H9 (cell line): ENCODE measurements at regions not wholly inside any gene's neighbourhood (a gene's known extent, or its start where the extent isn't known, plus 50 kb on each side); places are given as distances from the start of the nearest gene placed in this dataset.

Experiments used
- DNase-seq: peaks from one replicate; pipeline ENCODE4 v3.0.0-alpha.2; 2017
- H2AFZ ChIP-seq: one replicate; pipeline ENCODE4 v1.6.1; 2013; ENCODE audit warnings: mild to moderate bottlenecking, low read length, control low read depth, moderate library complexity
- H2AK5ac ChIP-seq: 2 replicates; pipeline ENCODE4 v1.6.1; 2013; ENCODE audit warnings: low read length, control low read depth, mixed read lengths; ENCODE audit not compliant: insufficient read length
- H2BK120ac ChIP-seq: one replicate; pipeline ENCODE4 v1.6.1; 2013; ENCODE audit warnings: low read depth, mild to moderate bottlenecking, low read length, control low read depth, inconsistent platforms; ENCODE audit not compliant: poor library complexity, severe bottlenecking
- H2BK12ac ChIP-seq: 2 replicates; pipeline ENCODE4 v1.6.1; 2013; ENCODE audit warnings: low read length, control low read depth, mixed read lengths, low read depth; ENCODE audit not compliant: insufficient read length
- H2BK15ac ChIP-seq: 2 replicates; pipeline ENCODE4 v1.6.1; 2013; ENCODE audit warnings: low read depth, low read length, control low read depth
- H2BK20ac ChIP-seq: one replicate; pipeline ENCODE4 v1.6.1; 2013; ENCODE audit warnings: low read depth, mild to moderate bottlenecking, low read length, control low read depth, inconsistent platforms; ENCODE audit not compliant: poor library complexity, severe bottlenecking
- H2BK5ac ChIP-seq: 2 replicates; pipeline ENCODE4 v1.6.1; 2013; ENCODE audit warnings: low read length, control low read depth, mixed read lengths; ENCODE audit not compliant: insufficient read length
- H3K14ac ChIP-seq: 2 replicates; pipeline ENCODE4 v1.6.1; 2013; ENCODE audit warnings: low read length, control low read depth; ENCODE audit not compliant: insufficient read depth
- H3K18ac ChIP-seq: 2 replicates; pipeline ENCODE4 v1.6.1; 2013; ENCODE audit warnings: low read depth, mild to moderate bottlenecking, mixed read lengths, low read length, control low read depth; ENCODE audit not compliant: insufficient read length
- H3K23ac ChIP-seq: 2 replicates; pipeline ENCODE4 v1.6.1; 2013; ENCODE audit warnings: low read length, control low read depth, mixed read lengths, low read depth; ENCODE audit not compliant: insufficient read length
- H3K23me2 ChIP-seq: 2 replicates; pipeline ENCODE4 v1.6.1; 2013; ENCODE audit warnings: low read depth, mild to moderate bottlenecking, mixed read lengths, low read length, control low read depth; ENCODE audit not compliant: insufficient read length, poor library complexity, severe bottlenecking
- H3K27ac ChIP-seq: 2 replicates; pipeline ENCODE4 v1.5.1; 2013; ENCODE audit warnings: low read length, control low read depth, mixed read lengths, low read depth; ENCODE audit not compliant: insufficient read length
- H3K27me3 ChIP-seq: 2 replicates; pipeline ENCODE4 v1.6.1; 2013; ENCODE audit warnings: low read length, control low read depth, inconsistent platforms; ENCODE audit not compliant: insufficient read depth
- H3K4ac ChIP-seq: 2 replicates; pipeline ENCODE4 v1.6.1; 2013; ENCODE audit warnings: low read depth, mild to moderate bottlenecking, control low read depth, inconsistent platforms, low read length, moderate library complexity
- H3K4me1 ChIP-seq: 2 replicates; pipeline ENCODE4 v1.6.1; 2013; ENCODE audit warnings: low read length, control low read depth, inconsistent platforms; ENCODE audit not compliant: insufficient read depth
- H3K4me2 ChIP-seq: 2 replicates; pipeline ENCODE4 v1.6.1; 2013; ENCODE audit warnings: low read length, control low read depth, mixed read lengths; ENCODE audit not compliant: insufficient read length, insufficient read depth
- H3K56ac ChIP-seq: 2 replicates; pipeline ENCODE4 v1.6.1; 2013; ENCODE audit warnings: low read depth, mild to moderate bottlenecking, mixed read lengths, low read length, control low read depth; ENCODE audit not compliant: insufficient read length
- H3K79me1 ChIP-seq: 2 replicates; pipeline ENCODE4 v1.6.1; 2013; ENCODE audit warnings: low read depth, mild to moderate bottlenecking, moderate library complexity, low read length, control low read depth, inconsistent platforms; ENCODE audit not compliant: insufficient read depth, poor library complexity, severe bottlenecking
- H3K79me2 ChIP-seq: 2 replicates; pipeline ENCODE4 v1.6.1; 2013; ENCODE audit warnings: low read length, control low read depth, inconsistent platforms; ENCODE audit not compliant: insufficient read depth
- H3K9ac ChIP-seq: 2 replicates; pipeline ENCODE4 v1.6.1; 2013; ENCODE audit warnings: low read length, control low read depth, mixed read lengths; ENCODE audit not compliant: insufficient read length; ENCODE audit errors: extremely low read depth
- H3K9me3 ChIP-seq: one replicate; pipeline ENCODE4 v1.6.1; 2013; ENCODE audit warnings: low read depth, low read length, inconsistent platforms; ENCODE audit not compliant: control insufficient read depth
- H3T11ph ChIP-seq: one replicate; pipeline ENCODE4 v1.6.1; 2013; ENCODE audit warnings: mild to moderate bottlenecking, low read length, control low read depth, inconsistent platforms
- H4K20me1 ChIP-seq: one replicate; pipeline ENCODE4 v1.6.1; 2013; ENCODE audit not compliant: control insufficient read depth, insufficient read length, insufficient read depth
- H4K5ac ChIP-seq: 2 replicates; pipeline ENCODE4 v1.6.1; 2013; ENCODE audit warnings: low read depth, mild to moderate bottlenecking, mixed read lengths, low read length, control low read depth; ENCODE audit not compliant: insufficient read length
- H4K8ac ChIP-seq: replicated peaks from 2 replicates; pipeline ENCODE4 v1.6.1; 2013; ENCODE audit warnings: low read length, control low read depth, mixed read lengths, low read depth; ENCODE audit not compliant: insufficient read length
- H4K91ac ChIP-seq: 2 replicates; pipeline ENCODE4 v1.6.1; 2013; ENCODE audit warnings: low read depth, mild to moderate bottlenecking, moderate library complexity, mixed read lengths, low read length, control low read depth; ENCODE audit not compliant: insufficient read length
- H3K27ac Mint-ChIP-seq, 3 experiments: 2 replicates in 2 of 3; 3 replicates in 1 of 3; pipeline ENCODE4 v1.8.0; 2020 to 2021; ENCODE audit warnings: mixed read lengths in 3 of 3, mild to moderate bottlenecking in 1 of 3, moderate library complexity in 1 of 3
- H3K27me3 Mint-ChIP-seq: 2 replicates; pipeline ENCODE4 v1.8.0; 2021; ENCODE audit warnings: low read depth, mild to moderate bottlenecking, moderate library complexity, mixed read lengths
- H3K36me3 Mint-ChIP-seq, 3 experiments: 2 replicates in 2 of 3; 3 replicates in 1 of 3; pipeline ENCODE4 v1.8.0; 2020 to 2021; ENCODE audit warnings: low read depth in 3 of 3, mixed read lengths in 3 of 3; ENCODE audit not compliant: insufficient read depth in 1 of 3
- H3K4me1 Mint-ChIP-seq, 2 experiments: 2 replicates each; pipeline ENCODE4 v1.8.0; 2020; ENCODE audit warnings: mixed read lengths in 2 of 2
- H3K4me3 Mint-ChIP-seq, 2 experiments: 2 replicates in 1 of 2; 3 replicates in 1 of 2; pipeline ENCODE4 v1.8.0; 2020 to 2021; ENCODE audit warnings: mild to moderate bottlenecking in 2 of 2, mixed read lengths in 2 of 2, moderate library complexity in 1 of 2
- H3K9me3 Mint-ChIP-seq, 2 experiments: 2 replicates in 1 of 2; 3 replicates in 1 of 2; pipeline ENCODE4 v1.8.0; 2020; ENCODE audit warnings: mild to moderate bottlenecking in 2 of 2, mixed read lengths in 2 of 2, moderate library complexity in 1 of 2
- TF ChIP-seq, protein P1 (sequence below): fragments of 200-600 bp; sonication (generic); conservative IDR thresholded peaks from 3 replicates; pipeline ENCODE4 v1.8.0; 2021; ENCODE audit warnings: antibody characterized with exemption, mild to moderate bottlenecking

- no peak overlapping the region for H3K4me3 Mint-ChIP-seq
- no peaks in the 10 kb centered on the region for H3K9me3 ChIP-seq
- no peak overlapping the region for H3T11ph ChIP-seq
- TF ChIP-seq, protein P1, sequence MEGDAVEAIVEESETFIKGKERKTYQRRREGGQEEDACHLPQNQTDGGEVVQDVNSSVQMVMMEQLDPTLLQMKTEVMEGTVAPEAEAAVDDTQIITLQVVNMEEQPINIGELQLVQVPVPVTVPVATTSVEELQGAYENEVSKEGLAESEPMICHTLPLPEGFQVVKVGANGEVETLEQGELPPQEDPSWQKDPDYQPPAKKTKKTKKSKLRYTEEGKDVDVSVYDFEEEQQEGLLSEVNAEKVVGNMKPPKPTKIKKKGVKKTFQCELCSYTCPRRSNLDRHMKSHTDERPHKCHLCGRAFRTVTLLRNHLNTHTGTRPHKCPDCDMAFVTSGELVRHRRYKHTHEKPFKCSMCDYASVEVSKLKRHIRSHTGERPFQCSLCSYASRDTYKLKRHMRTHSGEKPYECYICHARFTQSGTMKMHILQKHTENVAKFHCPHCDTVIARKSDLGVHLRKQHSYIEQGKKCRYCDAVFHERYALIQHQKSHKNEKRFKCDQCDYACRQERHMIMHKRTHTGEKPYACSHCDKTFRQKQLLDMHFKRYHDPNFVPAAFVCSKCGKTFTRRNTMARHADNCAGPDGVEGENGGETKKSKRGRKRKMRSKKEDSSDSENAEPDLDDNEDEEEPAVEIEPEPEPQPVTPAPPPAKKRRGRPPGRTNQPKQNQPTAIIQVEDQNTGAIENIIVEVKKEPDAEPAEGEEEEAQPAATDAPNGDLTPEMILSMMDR = no peak
- no peak overlapping the region for H3K27ac ChIP-seq
- no peak for DNase-seq
- H3K9ac ChIP-seq = no peak overlapping the region
- peaks cover 3% of the 10 kb centered on the region; the same call in 1 of the 2 replicates for H3K27me3 Mint-ChIP-seq
- H3K4me2 ChIP-seq = no peak overlapping the region
- H4K5ac ChIP-seq = no peak overlapping the region
- no peak overlapping the region for H3K14ac ChIP-seq
- no peak overlapping the region for H2BK5ac ChIP-seq
- no peak overlapping the region for H3K23ac ChIP-seq
- H3K4me1 ChIP-seq = no peaks in the 10 kb centered on the region
- no peak overlapping the region for H2BK20ac ChIP-seq
- H3K27ac Mint-ChIP-seq = no peak overlapping the region
- H3K4me1 Mint-ChIP-seq = no peaks in the 10 kb centered on the region
- no peak overlapping the region for H4K91ac ChIP-seq
- no peak overlapping the region for H4K8ac ChIP-seq
- H2BK120ac ChIP-seq = no peak overlapping the region
- H2BK12ac ChIP-seq = no peak overlapping the region
- H3K79me2 ChIP-seq = no peaks in the 10 kb centered on the region
- H2AFZ ChIP-seq = no peak overlapping the region
- H3K4ac ChIP-seq = no peak overlapping the region
- no peaks in the 10 kb centered on the region for H4K20me1 ChIP-seq
- H3K9me3 Mint-ChIP-seq = peaks cover 7 to 8% of the 10 kb centered on the region in 2 experiments; a peak in 2 of 5 replicates
- H3K36me3 Mint-ChIP-seq = peaks cover 0 to 6% (median 1%) of the 10 kb centered on the region in 3 experiments; a peak in 3 of 7 replicates
- H3K27me3 ChIP-seq = no peaks in the 10 kb centered on the region
- H3K23me2 ChIP-seq = no peaks in the 10 kb centered on the region
- no peak overlapping the region for H3K18ac ChIP-seq
- no peak overlapping the region for H3K56ac ChIP-seq
- no peak overlapping the region for H2AK5ac ChIP-seq
- H3K79me1 ChIP-seq = no peaks in the 10 kb centered on the region
- H2BK15ac ChIP-seq = no peak overlapping the region
Measured at GRCh38 chr7:91468256-91468655, 204.0 kb downstream of the FZD1 start.
